ENCODE measurements at regions not wholly inside any gene's neighbourhood (a gene's known extent, or its start where the extent isn't known, plus 50 kb on each side); places are given as distances from the start of the nearest gene placed in this dataset.
"Not testable (repeated sequence)": the region's sequence is repeated elsewhere in the genome, so short reads cannot be mapped to it uniquely, and the experiment has no call there.

DNA sequence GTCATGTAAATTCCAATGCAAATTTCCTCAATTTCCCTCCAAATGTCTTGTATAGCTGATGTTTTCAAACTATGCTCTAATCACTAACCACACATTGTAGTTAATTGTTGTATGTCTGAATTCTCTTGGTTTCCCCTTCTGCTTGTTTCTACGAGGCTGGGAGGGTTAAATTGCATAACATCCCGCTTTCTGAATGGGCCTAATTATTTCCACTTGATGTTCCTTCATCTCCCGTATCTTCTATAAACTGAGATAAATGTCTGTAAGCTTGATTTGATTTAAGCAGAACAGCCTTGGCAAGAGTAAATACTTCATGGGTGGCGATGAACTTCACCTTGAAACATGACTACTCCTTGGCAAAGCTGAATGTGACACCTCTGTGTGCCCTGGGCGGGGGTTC is 72.2 kb downstream of the SERINC2 start:
- Histone ChIP-seq H3K4me3 (ENCODE audit: low read length) (no peak overlapping the region), H3K36me3 (ENCODE audit: control insufficient read depth, insufficient read depth, low read length, severe bottlenecking) (no peaks in the 10 kb centered on the region)
- DNase-seq (ENCODE audit: low read depth), result no peak

DNA sequence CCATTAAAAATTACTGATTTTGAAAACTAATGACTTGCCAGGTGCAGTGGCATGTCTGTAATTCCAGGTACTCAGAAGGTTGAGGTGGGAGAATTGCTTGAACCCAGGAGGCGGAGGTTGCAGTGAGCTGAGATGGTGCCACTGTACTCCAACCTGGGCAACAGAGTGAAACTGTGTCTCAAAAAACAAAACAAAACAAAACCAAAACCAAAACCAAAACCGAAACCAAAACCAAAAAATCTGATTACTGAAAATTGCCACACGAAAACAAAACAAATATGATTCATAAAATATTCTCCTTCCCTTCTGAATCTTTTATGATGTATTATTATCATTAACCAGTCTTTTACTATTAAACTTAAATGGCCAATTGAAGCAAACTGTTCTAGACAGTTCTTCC is 74.1 kb downstream of the SERINC2 start:
- H3K27me3 ChIP-seq (replicated peaks; ENCODE audit: control insufficient read depth, insufficient read depth, low read length), result peaks cover 63% of the 10 kb centered on the region
- H3K9ac ChIP-seq (ENCODE audit: low read length), result no peak overlapping the region
- peaks cover 18% of the 10 kb centered on the region for H3K4me1 ChIP-seq (ENCODE audit: control insufficient read depth, insufficient read depth, low read length)
- H3K9me3 ChIP-seq (ENCODE audit: control insufficient read depth, low read length), result peaks cover 8% of the 10 kb centered on the region
- no peaks in the 10 kb centered on the region for H3K36me3 ChIP-seq (ENCODE audit: control insufficient read depth, insufficient read depth, low read length, severe bottlenecking)
- peak; percentile 12 for DNase-seq (ENCODE audit: low read depth)
- no peak overlapping the region for H3K4me3 ChIP-seq (ENCODE audit: low read length)

More for the DNA sequence above, 72.2 kb downstream of the SERINC2 start:
- peaks cover 22% of the 10 kb centered on the region for H3K4me1 ChIP-seq (ENCODE audit: control insufficient read depth, insufficient read depth, low read length)
- peaks cover 6% of the 10 kb centered on the region for H3K9me3 ChIP-seq (ENCODE audit: control insufficient read depth, low read length)
- H3K27me3 ChIP-seq (replicated peaks; ENCODE audit: control insufficient read depth, insufficient read depth, low read length), result peaks cover 46% of the 10 kb centered on the region
- no peak overlapping the region for H3K9ac ChIP-seq (ENCODE audit: low read length)

DNA sequence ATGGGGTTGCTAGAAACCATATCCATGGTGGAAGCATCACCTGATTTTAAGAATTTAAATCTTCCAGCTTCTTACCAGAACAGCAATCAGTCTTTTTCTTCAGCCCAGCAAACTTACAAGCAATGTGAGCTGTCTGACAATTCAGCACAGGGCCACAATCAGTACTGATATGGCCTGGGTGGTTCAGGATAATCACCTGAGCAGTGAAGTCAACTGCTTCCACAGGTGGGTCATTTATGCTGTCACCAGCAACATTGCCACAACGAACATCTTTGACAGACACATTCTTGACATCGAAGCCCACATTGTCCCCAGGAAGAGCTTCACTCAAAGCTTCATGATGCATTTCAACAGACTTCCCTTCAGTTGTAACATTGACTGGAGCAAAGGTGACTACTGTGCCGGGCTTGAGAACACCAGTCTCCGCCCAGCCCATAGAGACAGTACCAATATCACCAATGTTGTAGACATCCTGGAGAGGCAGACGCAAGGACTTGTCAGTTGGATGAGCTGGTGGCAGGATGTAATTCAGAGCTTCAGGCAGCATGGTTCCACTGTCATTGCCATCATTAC is 74.8 kb downstream of the SERINC2 start:
- peaks cover 9% of the 10 kb centered on the region for H3K9me3 ChIP-seq (ENCODE audit: control insufficient read depth, low read length)
- DNase-seq (ENCODE audit: low read depth), result no peak
- H3K36me3 ChIP-seq (ENCODE audit: control insufficient read depth, insufficient read depth, low read length, severe bottlenecking), result no peaks in the 10 kb centered on the region
- H3K9ac ChIP-seq (ENCODE audit: low read length), result no peak overlapping the region
- H3K4me3 ChIP-seq (ENCODE audit: low read length), result no peak overlapping the region
- peaks cover 66% of the 10 kb centered on the region for H3K27me3 ChIP-seq (replicated peaks; ENCODE audit: control insufficient read depth, insufficient read depth, low read length)
- H3K4me1 ChIP-seq (ENCODE audit: control insufficient read depth, insufficient read depth, low read length), result peaks cover 11% of the 10 kb centered on the region

DNA sequence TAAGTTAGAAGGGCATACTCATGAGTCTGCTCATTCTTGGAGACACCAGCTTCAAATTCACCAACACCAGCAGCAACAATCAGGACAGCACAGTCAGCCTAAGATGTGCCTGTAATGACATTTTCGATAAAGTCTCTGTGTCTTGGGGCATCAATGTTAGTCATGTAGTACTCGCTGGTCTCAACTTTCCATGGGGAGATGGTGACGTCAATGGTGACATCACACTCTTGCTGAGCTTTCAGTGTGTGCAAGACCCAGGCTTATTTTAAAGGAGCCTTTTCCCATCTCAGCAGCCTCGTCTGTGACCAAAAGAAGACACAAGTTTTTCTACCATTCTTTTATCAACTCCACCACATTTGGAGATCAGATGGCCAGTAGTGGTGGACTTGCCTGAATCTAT is 75.5 kb downstream of the SERINC2 start:
- Histone ChIP-seq H3K4me1 (ENCODE audit: control insufficient read depth, insufficient read depth, low read length) (peaks cover 6% of the 10 kb centered on the region), H3K4me3 (ENCODE audit: low read length) (no peak overlapping the region), H3K9me3 (ENCODE audit: control insufficient read depth, low read length) (peaks cover 9% of the 10 kb centered on the region), H3K36me3 (ENCODE audit: control insufficient read depth, insufficient read depth, low read length, severe bottlenecking) (no peaks in the 10 kb centered on the region), H3K27me3 (replicated peaks; ENCODE audit: control insufficient read depth, insufficient read depth, low read length) (peaks cover 74% of the 10 kb centered on the region), H3K9ac (ENCODE audit: low read length) (no peak overlapping the region)
- DNase-seq (ENCODE audit: low read depth), result no peak

DNA sequence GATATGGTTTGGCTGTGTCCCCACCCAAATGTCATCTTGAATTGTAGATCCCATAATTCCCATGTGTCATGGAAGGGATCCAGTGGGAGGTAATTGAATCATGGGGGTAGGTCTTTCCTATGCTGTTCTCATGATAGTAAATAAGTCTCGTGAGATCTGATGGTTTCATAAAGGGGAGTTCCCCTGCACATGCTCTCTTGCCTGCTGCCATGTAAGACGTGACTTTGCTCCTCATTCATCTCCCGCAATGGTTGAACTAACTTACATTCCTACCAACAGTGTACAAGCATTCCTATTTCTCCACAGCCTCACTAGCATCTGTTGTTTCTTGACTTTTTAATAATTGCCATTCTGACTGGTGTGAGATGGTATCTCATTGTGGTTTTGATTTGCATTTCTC is 76.6 kb downstream of the SERINC2 start:
- peaks cover 78% of the 10 kb centered on the region for H3K27me3 ChIP-seq (replicated peaks; ENCODE audit: control insufficient read depth, insufficient read depth, low read length)
- H3K36me3 ChIP-seq (ENCODE audit: control insufficient read depth, insufficient read depth, low read length, severe bottlenecking); H3K4me1 ChIP-seq (ENCODE audit: control insufficient read depth, insufficient read depth, low read length); H3K9ac ChIP-seq (ENCODE audit: low read length); H3K9me3 ChIP-seq (ENCODE audit: control insufficient read depth, low read length); DNase-seq (ENCODE audit: low read depth); H3K4me3 ChIP-seq (ENCODE audit: low read length): not testable (repeated sequence)

DNA sequence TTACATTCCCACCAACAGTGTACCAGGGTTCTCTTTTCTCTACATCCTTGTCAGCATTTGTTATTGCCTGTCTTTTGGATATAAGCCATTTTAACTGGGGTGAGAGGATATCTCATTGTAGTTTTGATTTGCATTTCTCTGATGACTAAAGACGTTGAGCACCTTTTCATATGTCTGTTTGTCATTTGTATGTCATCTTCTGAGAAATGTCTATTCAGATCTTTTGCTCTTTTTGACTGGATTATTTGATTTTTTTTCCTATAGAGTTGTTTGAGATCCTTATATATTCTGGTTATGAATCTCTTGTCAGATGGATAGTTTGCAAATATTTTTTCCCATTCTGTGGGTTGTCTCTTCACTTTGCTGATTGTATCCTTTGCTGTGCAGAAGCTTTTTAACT is 77.6 kb downstream of the SERINC2 start:
- not testable (repeated sequence) for H3K9ac ChIP-seq (ENCODE audit: low read length); H3K4me3 ChIP-seq (ENCODE audit: low read length); H3K9me3 ChIP-seq (ENCODE audit: control insufficient read depth, low read length); H3K36me3 ChIP-seq (ENCODE audit: control insufficient read depth, insufficient read depth, low read length, severe bottlenecking); DNase-seq (ENCODE audit: low read depth); H3K4me1 ChIP-seq (ENCODE audit: control insufficient read depth, insufficient read depth, low read length)
- peaks cover 71% of the 10 kb centered on the region for H3K27me3 ChIP-seq (replicated peaks; ENCODE audit: control insufficient read depth, insufficient read depth, low read length)

DNA sequence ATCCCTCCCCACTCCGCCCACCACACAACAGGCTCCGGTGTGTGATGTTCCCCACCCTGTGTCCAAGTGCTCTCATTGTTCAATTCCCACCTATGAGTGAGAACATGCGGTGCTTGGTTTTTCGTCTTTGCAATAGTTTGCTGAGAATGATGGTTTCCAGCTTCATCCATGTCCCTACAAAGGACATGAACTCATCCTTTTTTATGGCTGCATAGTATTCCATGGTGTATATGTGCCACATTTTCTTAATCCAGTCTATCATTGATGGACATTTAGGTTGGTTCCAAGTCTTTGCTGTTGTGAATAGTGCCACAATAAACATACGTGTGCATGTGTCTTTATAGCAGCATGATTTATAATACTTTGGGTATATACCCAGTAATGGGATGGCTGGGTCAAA is 81.0 kb upstream of the TINAGL1 start:
- peaks cover 55% of the 10 kb centered on the region for H3K27me3 ChIP-seq (replicated peaks; ENCODE audit: control insufficient read depth, insufficient read depth, low read length)
- H3K9ac ChIP-seq (ENCODE audit: low read length); H3K4me3 ChIP-seq (ENCODE audit: low read length); H3K4me1 ChIP-seq (ENCODE audit: control insufficient read depth, insufficient read depth, low read length); H3K9me3 ChIP-seq (ENCODE audit: control insufficient read depth, low read length); H3K36me3 ChIP-seq (ENCODE audit: control insufficient read depth, insufficient read depth, low read length, severe bottlenecking); DNase-seq (ENCODE audit: low read depth): not testable (repeated sequence)

DNA sequence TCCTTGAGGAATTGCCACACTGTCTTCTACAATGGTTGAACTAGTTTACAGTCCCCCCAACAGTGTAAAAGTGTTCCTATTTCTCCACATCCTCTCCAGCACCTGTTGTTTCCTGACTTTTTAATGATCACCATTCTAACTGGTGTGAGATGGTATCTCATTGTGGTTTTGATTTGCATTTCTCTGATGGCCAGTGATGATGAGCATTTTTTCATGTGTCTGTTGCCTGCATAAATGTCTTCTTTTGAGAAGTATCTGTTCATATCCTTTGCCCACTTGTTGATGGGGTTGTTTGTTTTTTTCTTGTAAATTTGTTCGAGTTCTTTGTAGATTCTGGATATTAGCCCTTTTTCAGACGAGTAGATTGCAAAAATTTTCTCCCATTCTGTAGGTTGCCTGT is 80.5 kb upstream of the TINAGL1 start:
- not testable (repeated sequence) for H3K4me3 ChIP-seq (ENCODE audit: low read length); DNase-seq (ENCODE audit: low read depth); H3K9me3 ChIP-seq (ENCODE audit: control insufficient read depth, low read length); H3K4me1 ChIP-seq (ENCODE audit: control insufficient read depth, insufficient read depth, low read length); H3K9ac ChIP-seq (ENCODE audit: low read length); H3K36me3 ChIP-seq (ENCODE audit: control insufficient read depth, insufficient read depth, low read length, severe bottlenecking)
- H3K27me3 ChIP-seq (replicated peaks; ENCODE audit: control insufficient read depth, insufficient read depth, low read length), result peaks cover 56% of the 10 kb centered on the region

DNA sequence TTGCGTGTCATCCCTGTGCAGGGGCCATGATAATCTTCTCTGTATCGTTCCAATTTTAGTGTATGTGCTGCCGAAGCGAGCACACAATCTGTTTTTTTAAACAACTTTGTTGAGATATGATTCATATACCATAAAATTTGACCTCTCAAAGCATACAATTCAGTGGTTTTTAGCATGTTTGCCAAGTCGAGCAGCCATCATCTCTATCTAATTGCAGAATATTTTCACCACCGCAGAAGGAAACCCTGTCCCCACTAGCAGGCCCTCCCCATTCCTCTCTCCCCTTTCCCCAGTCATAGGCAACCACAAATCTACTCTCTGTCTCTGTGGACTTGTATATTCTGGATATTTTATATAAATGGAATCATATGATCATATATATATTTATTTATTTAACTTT is 78.7 kb upstream of the TINAGL1 start:
- H3K4me1 ChIP-seq (ENCODE audit: control insufficient read depth, insufficient read depth, low read length), result no peaks in the 10 kb centered on the region
- H3K9me3 ChIP-seq (ENCODE audit: control insufficient read depth, low read length), result no peaks in the 10 kb centered on the region
- peak; percentile 16 for DNase-seq (ENCODE audit: low read depth)
- H3K9ac ChIP-seq (ENCODE audit: low read length), result no peak overlapping the region
- H3K36me3 ChIP-seq (ENCODE audit: control insufficient read depth, insufficient read depth, low read length, severe bottlenecking), result no peaks in the 10 kb centered on the region
- H3K27me3 ChIP-seq (replicated peaks; ENCODE audit: control insufficient read depth, insufficient read depth, low read length), result peaks cover 58% of the 10 kb centered on the region
- H3K4me3 ChIP-seq (ENCODE audit: low read length), result no peak overlapping the region

DNA sequence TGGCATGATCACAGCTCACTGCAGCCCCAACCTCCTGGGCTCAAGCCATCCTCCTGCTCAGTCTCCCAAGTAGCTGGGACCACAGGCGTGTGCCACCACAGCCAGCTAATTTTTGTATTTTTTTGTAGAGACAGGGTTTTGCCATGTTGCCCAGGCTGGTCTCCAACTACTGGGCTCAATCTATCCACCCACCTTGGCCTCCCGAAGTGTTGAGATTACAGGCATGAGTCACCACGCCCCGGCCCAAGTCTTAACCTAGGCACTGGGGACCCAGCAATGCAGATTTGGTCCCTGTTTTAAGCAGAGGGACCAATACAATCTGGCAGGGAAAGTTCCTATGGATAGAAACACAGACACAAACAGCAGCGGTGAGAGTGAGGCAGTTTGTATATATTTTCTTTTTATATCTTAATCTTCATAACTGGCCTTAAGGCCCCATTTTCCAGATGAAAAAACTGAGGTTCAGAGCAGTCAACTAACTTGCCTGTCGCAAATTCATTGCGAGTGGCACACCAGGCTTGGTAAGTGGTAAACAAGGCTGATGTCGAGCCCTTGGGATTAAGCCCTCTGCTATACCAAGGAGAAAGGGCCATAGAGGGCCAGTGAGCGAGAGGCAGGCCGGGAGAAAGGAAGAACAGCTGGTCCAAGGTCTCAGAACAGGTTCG is 77.8 kb upstream of the TINAGL1 start:
- Histone ChIP-seq H3K4me1 (ENCODE audit: control insufficient read depth, insufficient read depth, low read length) (no peaks in the 10 kb centered on the region), H3K9ac (ENCODE audit: low read length) (no peak overlapping the region), H3K4me3 (ENCODE audit: low read length) (no peak overlapping the region), H3K27me3 (replicated peaks; ENCODE audit: control insufficient read depth, insufficient read depth, low read length) (peaks cover 58% of the 10 kb centered on the region), H3K36me3 (ENCODE audit: control insufficient read depth, insufficient read depth, low read length, severe bottlenecking) (no peaks in the 10 kb centered on the region), H3K9me3 (ENCODE audit: control insufficient read depth, low read length) (no peaks in the 10 kb centered on the region)
- no peak for DNase-seq (ENCODE audit: low read depth)

DNA sequence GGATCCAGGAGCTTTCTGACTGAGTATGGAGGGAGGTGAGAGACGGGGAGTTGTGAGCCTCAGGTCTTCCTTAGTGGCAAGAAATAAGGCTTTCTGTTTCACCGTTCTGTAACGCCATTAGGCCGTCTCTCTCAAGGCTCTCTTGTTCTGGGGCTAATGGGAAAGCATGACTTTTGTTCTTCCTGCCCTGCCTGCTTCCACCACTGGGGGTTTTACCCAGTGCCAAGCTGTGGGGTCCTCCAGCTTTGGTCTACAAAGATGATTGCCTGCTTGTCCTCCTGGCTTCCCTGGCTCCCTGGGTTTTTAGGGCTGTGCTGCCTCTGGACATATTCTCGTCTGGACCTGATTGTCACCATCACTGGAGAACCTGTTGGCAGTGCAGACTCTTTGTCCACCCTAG is 74.8 kb upstream of the TINAGL1 start:
- H3K36me3 ChIP-seq (ENCODE audit: control insufficient read depth, insufficient read depth, low read length, severe bottlenecking), result no peaks in the 10 kb centered on the region
- DNase-seq (ENCODE audit: low read depth), result no peak
- no peaks in the 10 kb centered on the region for H3K9me3 ChIP-seq (ENCODE audit: control insufficient read depth, low read length)
- H3K9ac ChIP-seq (ENCODE audit: low read length), result no peak overlapping the region
- H3K27me3 ChIP-seq (replicated peaks; ENCODE audit: control insufficient read depth, insufficient read depth, low read length), result peaks cover 70% of the 10 kb centered on the region
- no peaks in the 10 kb centered on the region for H3K4me1 ChIP-seq (ENCODE audit: control insufficient read depth, insufficient read depth, low read length)
- H3K4me3 ChIP-seq (ENCODE audit: low read length), result no peak overlapping the region

DNA sequence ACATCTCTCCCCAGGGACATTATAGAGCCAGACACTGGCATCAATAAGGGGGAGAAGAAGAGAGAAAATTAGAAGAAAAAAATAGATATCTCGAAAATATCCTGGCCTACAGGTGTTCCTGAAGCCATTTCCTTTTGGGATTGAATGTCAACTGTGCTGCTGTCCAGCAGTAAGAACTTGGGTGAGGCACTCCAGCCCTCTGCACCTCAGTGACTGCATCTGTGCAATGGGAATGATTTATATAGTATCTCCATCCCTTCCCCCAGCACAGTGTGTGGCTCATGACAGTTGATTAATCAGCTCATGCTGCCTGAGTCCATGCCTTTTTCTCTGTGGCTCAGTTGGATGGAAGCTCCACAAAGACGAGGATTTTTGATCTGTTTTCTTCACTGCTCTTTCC is 74.1 kb upstream of the TINAGL1 start:
- no peak overlapping the region for H3K4me3 ChIP-seq (ENCODE audit: low read length)
- H3K27me3 ChIP-seq (replicated peaks; ENCODE audit: control insufficient read depth, insufficient read depth, low read length), result peaks cover 77% of the 10 kb centered on the region
- H3K36me3 ChIP-seq (ENCODE audit: control insufficient read depth, insufficient read depth, low read length, severe bottlenecking), result no peaks in the 10 kb centered on the region
- no peaks in the 10 kb centered on the region for H3K9me3 ChIP-seq (ENCODE audit: control insufficient read depth, low read length)
- no peak for DNase-seq (ENCODE audit: low read depth)
- no peaks in the 10 kb centered on the region for H3K4me1 ChIP-seq (ENCODE audit: control insufficient read depth, insufficient read depth, low read length)
- no peak overlapping the region for H3K9ac ChIP-seq (ENCODE audit: low read length)
